HepG2 (cell line): ENCODE measurements at regions not wholly inside any gene's neighbourhood (a gene's known extent, or its start where the extent isn't known, plus 50 kb on each side); places are given as distances from the start of the nearest gene placed in this dataset.
A peak's percentile ranks its signal among the peaks of the same experiment; 100 is the strongest.

Experiments
- ATAC-seq: fragments of 200-7000 bp; cut with Tn5 transposase; 3 replicates; pipeline ENCODE4 v1.9.1; 2020; ENCODE audit warnings: mild to moderate bottlenecking, moderate library complexity
- BruUV-seq: library from RNA; stranded (reverse); fragments of 400-500 nt; replicated peaks from 2 replicates; lab custom pipeline; 2021; lab: Mats Ljungman, UMichigan
- CTCF ChIA-PET: fragments of 300-600 bp; formaldehyde crosslinking; extraction: SDS; loops from one replicate; lab custom pipeline; 2021; ENCODE audit warnings: low total read pairs, inconsistent platforms, low intra/inter-chr PET ratio; lab: Yijun Ruan, JAX
- POLR2A ChIA-PET: fragments of 350-600 bp; sonication (Branson Sonifier 250); formaldehyde crosslinking; loops from one replicate; lab custom pipeline; 2020; ENCODE audit warnings: antibody characterized with exemption, inconsistent platforms; lab: Yijun Ruan, JAX
- DNase-seq: peaks from one replicate; pipeline ENCODE4 v3.0.0-alpha.2; 2015; ENCODE audit warnings: low spot score
- FAIRE-seq: peaks from 3 replicates; lab custom pipeline; 2011; peaks lifted over from hg19 to GRCh38; lab: Jason Lieb, UNC
- H2AFZ ChIP-seq: one replicate; pipeline ENCODE4 v1.6.1; 2011; ENCODE audit warnings: low read length, inconsistent platforms
- H3K27ac ChIP-seq: fragments of 300-600 bp; 3 replicates; pipeline ENCODE4 v1.8.0; 2011; ENCODE audit warnings: mixed run types, mild to moderate bottlenecking, mixed read lengths, low read length, inconsistent platforms; ENCODE audit not compliant: insufficient read depth; ENCODE audit errors: extremely low read length
- H3K27me3 ChIP-seq, 2 experiments: fragments of 200-600 bp in 1 of 2; 2 replicates in 1 of 2; 3 replicates in 1 of 2; pipeline versions ENCODE4 v1.6.0 to v1.8.0; 2011; ENCODE audit warnings: low read length in 2 of 2, mild to moderate bottlenecking in 2 of 2, moderate library complexity in 2 of 2, inconsistent platforms in 1 of 2; ENCODE audit not compliant: insufficient read depth in 2 of 2, control insufficient read depth in 1 of 2
- H3K36me3 ChIP-seq, 2 experiments: fragments of 200-600 bp in 1 of 2; replicated peaks in 1 of 2; 2 replicates in 1 of 2; 3 replicates in 1 of 2; pipeline versions ENCODE4 v1.5.1 to v1.8.0; 2011; ENCODE audit warnings: low read length in 2 of 2, inconsistent platforms in 1 of 2; ENCODE audit not compliant: insufficient read depth in 2 of 2, control insufficient read depth in 1 of 2
- H3K4me1 ChIP-seq: 2 replicates; pipeline ENCODE4 v1.5.1; 2012; ENCODE audit warnings: low read length, inconsistent platforms; ENCODE audit not compliant: insufficient read depth
- H3K4me2 ChIP-seq: 2 replicates; pipeline ENCODE4 v1.6.0; 2011; ENCODE audit warnings: low read depth, low read length, inconsistent platforms
- H3K4me3 ChIP-seq, 3 experiments: fragments of 200-600 bp in 1 of 3; sonication (generic), shearing (Covaris generic) in 1 of 3; replicated peaks in 1 of 3; 2 replicates each; pipeline ENCODE4 v1.5.1; 2011 to 2016; ENCODE audit warnings: low read length in 3 of 3, inconsistent platforms in 2 of 3, low read depth in 2 of 3, mild to moderate bottlenecking in 2 of 3, control low read depth in 1 of 3, mixed read lengths in 1 of 3; ENCODE audit not compliant: insufficient read depth in 1 of 3
- H3K79me2 ChIP-seq: one replicate; pipeline ENCODE4 v1.6.1; 2011; ENCODE audit warnings: low read length, inconsistent platforms; ENCODE audit not compliant: insufficient read depth
- H3K9ac ChIP-seq: 2 replicates; pipeline ENCODE4 v1.6.0; 2011; ENCODE audit warnings: mild to moderate bottlenecking, low read depth, low read length, inconsistent platforms; ENCODE audit not compliant: insufficient read depth
- H3K9me3 ChIP-seq: 2 replicates; pipeline ENCODE4 v1.5.1; 2012; ENCODE audit warnings: mild to moderate bottlenecking, low read length
- H4K20me1 ChIP-seq: 2 replicates; pipeline ENCODE4 v1.6.0; 2011; ENCODE audit warnings: inconsistent platforms, mild to moderate bottlenecking, low read length, moderate library complexity; ENCODE audit not compliant: insufficient read depth
- NFE2L2 ChIP-seq: fragments of 150-350 bp; IDR thresholded peaks from 2 replicates; pipeline ENCODE4 v1.6.1; 2014; ENCODE audit warnings: low read length
- RBFOX2 ChIP-seq: fragments of 200-400 bp; formaldehyde crosslinking; IDR thresholded peaks from 2 replicates; pipeline ENCODE4 v1.6.1; 2017; ENCODE audit warnings: low read depth, mild to moderate bottlenecking, low read length
- ZNF496 ChIP-seq: sonication (generic); formaldehyde crosslinking; IDR thresholded peaks from 2 replicates; pipeline ENCODE4 v1.8.1; 2023; ENCODE audit warnings: mild to moderate bottlenecking, moderate library complexity, missing genetic modification reagents; ENCODE audit not compliant: insufficient replicate concordance
- WGBS: methylation state at CpG from one replicate; pipeline ENCODE4 v1.1.6; 2017; ENCODE audit warnings: low lambda C conversion rate; 5-methylcytosine and 5-hydroxymethylcytosine counted together
- in situ Hi-C: cut with HindIII; loops from 2 replicates; pipeline ENCODE4 v1.10.0; 2017; ENCODE audit warnings: low pct_unique_long_range_greater_than_20kb; ENCODE audit not compliant: extremely low pct_ligation_motif_present
- intact Hi-C: fragments of 100-400 bp; cut with micrococcal nuclease; formaldehyde crosslinking; loops from one replicate; pipeline ENCODE4 v1.10.0; 2022; ENCODE audit not compliant: unreplicated experiment

GRCh38 chr3:40886660-40887425 is 312.5 kb upstream of the CTNNB1 start:
- BruUV-seq = no TSS peak
- H3K27ac ChIP-seq = no peak overlapping the region

DNA sequence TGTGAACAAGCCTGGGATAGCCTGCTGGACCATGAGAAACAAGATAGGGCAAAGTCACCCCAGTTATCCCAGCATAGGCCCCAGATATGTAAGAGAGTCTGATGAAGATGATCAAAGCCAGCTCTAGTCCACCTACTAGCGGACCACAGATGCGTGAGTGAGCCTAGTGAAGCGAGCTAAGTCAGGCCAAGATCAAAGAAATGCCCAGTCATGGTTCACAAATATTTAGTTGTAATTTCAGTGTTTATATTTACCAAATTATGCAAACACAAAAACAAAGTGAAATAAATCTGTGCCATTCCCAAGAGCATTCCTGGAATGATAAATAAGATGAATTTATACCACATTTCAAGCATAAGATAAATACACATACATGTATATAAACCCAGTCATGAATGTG is 308.1 kb upstream of the CTNNB1 start:
- in situ Hi-C loops = no loop called here
- ATAC-seq = no peak
- CTCF ChIA-PET = no interaction called here
- Histone ChIP-seq H4K20me1 (no peaks in the 10 kb centered on the region), H3K27ac (no peak overlapping the region), H3K9me3 (no peaks in the 10 kb centered on the region), H3K4me3 (no peak overlapping the region)
- intact Hi-C loops = no loop called here
- BruUV-seq = no TSS peak
- TF ChIP-seq ZNF496 (CRISPR knock-in tag) (no peak), NFE2L2 (peak; percentile 74)
- TF ChIP-seq, all 625 proteins: peak for 1
- no peak overlapping the region for H2AFZ ChIP-seq
- no peaks in the 10 kb centered on the region for H3K36me3 ChIP-seq
- no peak overlapping the region for H3K4me2 ChIP-seq
- no peaks in the 10 kb centered on the region for H3K79me2 ChIP-seq
- DNase-seq (no peak), FAIRE-seq (no peak)
- no peak overlapping the region for H3K9ac ChIP-seq
- POLR2A ChIA-PET = no interaction called here
- H3K27me3 ChIP-seq = no peaks in the 10 kb centered on the region
- H3K4me1 ChIP-seq = peaks cover 21% of the 10 kb centered on the region
- WGBS = 28% methylated on average over 3 of the region's 3 CpGs

More at GRCh38 chr3:40886660-40887425, 312.5 kb upstream of the CTNNB1 start:
- Histone ChIP-seq H4K20me1 (no peaks in the 10 kb centered on the region), H2AFZ (no peak overlapping the region), H3K79me2 (no peaks in the 10 kb centered on the region), H3K36me3 (no peaks in the 10 kb centered on the region), H3K27me3 (no peaks in the 10 kb centered on the region), H3K4me2 (no peak overlapping the region), H3K9ac (no peak overlapping the region), H3K4me1 (no peaks in the 10 kb centered on the region), H3K9me3 (no peaks in the 10 kb centered on the region), H3K4me3 (no peak overlapping the region)
- CTCF ChIA-PET = no interaction called here
- in situ Hi-C loops = no loop called here
- no peak for ATAC-seq
- 82% methylated on average over 8 of the region's 8 CpGs for WGBS
- DNase-seq = no peak
- intact Hi-C loops = no loop called here
- TF ChIP-seq RBFOX2 = no peak
- FAIRE-seq = no peak
- POLR2A ChIA-PET = no interaction called here
